PC-3 (cell line): ENCODE measurements at regions not wholly inside any gene's neighbourhood (a gene's known extent, or its start where the extent isn't known, plus 50 kb on each side); places are given as distances from the start of the nearest gene placed in this dataset.

Experiments
- CTCF ChIP-seq: fragments of 300-600 bp; sonication (generic); conservative IDR thresholded peaks from 2 replicates; pipeline ENCODE4 v1.5.1; 2017; ENCODE audit warnings: antibody characterized with exemption, low read depth, mild to moderate bottlenecking, low read length
- EZH2 ChIP-seq: fragments of 300-600 bp; sonication (generic); IDR thresholded peaks from one replicate; pipeline ENCODE4 v1.6.1; 2017; ENCODE audit warnings: antibody characterized with exemption, mild to moderate bottlenecking, low read length; ENCODE audit not compliant: unreplicated experiment
- EZH2phosphoT487 ChIP-seq: fragments of 300-600 bp; sonication (generic); IDR thresholded peaks from 2 replicates; pipeline ENCODE4 v1.6.1; 2018; ENCODE audit warnings: mild to moderate bottlenecking, antibody characterized with exemption, low read length, borderline replicate concordance

GRCh38 chr10:117663750-117664149 is 121.2 kb downstream of the EMX2 start:
- TF ChIP-seq CTCF = no peak
- TF ChIP-seq EZH2 = no peak
- TF ChIP-seq EZH2phosphoT487 = no peak
